Astrocyte (in vitro differentiated cells and primary cell): ENCODE measurements at regions not wholly inside any gene's neighbourhood (a gene's known extent, or its start where the extent isn't known, plus 50 kb on each side); places are given as distances from the start of the nearest gene placed in this dataset.

ENCODE experiments used
- DNase-seq: peaks from one replicate; pipeline ENCODE4 v3.0.0-alpha.2; 2010; ENCODE audit warnings: low read depth
- FAIRE-seq: peaks from 2 replicates; lab custom pipeline; 2011; peaks lifted over from hg19 to GRCh38; lab: Jason Lieb, UNC
- H2AFZ ChIP-seq: 2 replicates; pipeline ENCODE4 v1.6.0; 2012; ENCODE audit warnings: low read depth, low read length, inconsistent platforms
- H3K27ac ChIP-seq: 2 replicates; pipeline ENCODE4 v1.5.1; 2011; ENCODE audit warnings: low read depth, low read length, inconsistent platforms
- H3K27me3 ChIP-seq: 2 replicates; pipeline ENCODE4 v1.6.0; 2011; ENCODE audit warnings: low read length, inconsistent platforms; ENCODE audit not compliant: insufficient read depth
- H3K36me3 ChIP-seq: 2 replicates; pipeline ENCODE4 v1.5.1; 2011; ENCODE audit warnings: low read length, inconsistent platforms; ENCODE audit not compliant: insufficient read depth
- H3K4me1 ChIP-seq: 2 replicates; pipeline ENCODE4 v1.5.1; 2011; ENCODE audit warnings: low read length, inconsistent platforms; ENCODE audit not compliant: insufficient read depth
- H3K4me2 ChIP-seq: 2 replicates; pipeline ENCODE4 v1.6.0; 2012; ENCODE audit warnings: low read length, inconsistent platforms
- H3K4me3 ChIP-seq: 2 replicates; pipeline ENCODE4 v1.5.1; 2011; ENCODE audit warnings: low read depth, mild to moderate bottlenecking, low read length, inconsistent platforms; ENCODE audit not compliant: insufficient read depth
- H3K79me2 ChIP-seq: 2 replicates; pipeline ENCODE4 v1.6.0; 2012; ENCODE audit warnings: mild to moderate bottlenecking, low read length, inconsistent platforms; ENCODE audit not compliant: insufficient read depth
- H3K9ac ChIP-seq: 2 replicates; pipeline ENCODE4 v1.6.0; 2012; ENCODE audit warnings: mild to moderate bottlenecking, low read length, inconsistent platforms
- H3K9me3 ChIP-seq: 2 replicates; pipeline ENCODE4 v1.5.1; 2012; ENCODE audit warnings: low read depth, mild to moderate bottlenecking, low read length, inconsistent platforms; ENCODE audit not compliant: insufficient read depth
- H4K20me1 ChIP-seq: 2 replicates; pipeline ENCODE4 v1.6.0; 2012; ENCODE audit warnings: low read length, inconsistent platforms; ENCODE audit not compliant: insufficient read depth
- H3K27ac Mint-ChIP-seq: one replicate; pipeline ENCODE4 v1.8.0; 2021; ENCODE audit warnings: mild to moderate bottlenecking, mixed read lengths; ENCODE audit not compliant: unreplicated experiment
- H3K27me3 Mint-ChIP-seq: one replicate; pipeline ENCODE4 v1.8.0; 2021; ENCODE audit warnings: low read depth, mixed read lengths; ENCODE audit not compliant: unreplicated experiment
- H3K36me3 Mint-ChIP-seq: one replicate; pipeline ENCODE4 v1.8.0; 2021; ENCODE audit warnings: low read depth, mixed read lengths; ENCODE audit not compliant: unreplicated experiment
- H3K4me1 Mint-ChIP-seq: one replicate; pipeline ENCODE4 v1.8.0; 2021; ENCODE audit warnings: low read depth, mixed read lengths; ENCODE audit not compliant: unreplicated experiment
- H3K4me3 Mint-ChIP-seq: one replicate; pipeline ENCODE4 v1.8.0; 2021; ENCODE audit warnings: mild to moderate bottlenecking, moderate library complexity, mixed read lengths; ENCODE audit not compliant: unreplicated experiment
- H3K9me3 Mint-ChIP-seq: one replicate; pipeline ENCODE4 v1.8.0; 2021; ENCODE audit warnings: mild to moderate bottlenecking, mixed read lengths; ENCODE audit not compliant: unreplicated experiment
- CTCF ChIP-seq: IDR thresholded peaks from 2 replicates; pipeline ENCODE4 v1.5.1; 2011; ENCODE audit warnings: low read depth, mild to moderate bottlenecking, inconsistent platforms, low read length, moderate library complexity; ENCODE audit not compliant: insufficient read depth
- EZH2 ChIP-seq: IDR thresholded peaks from 2 replicates; pipeline ENCODE4 v1.6.1; 2012; ENCODE audit warnings: mild to moderate bottlenecking, low read length, inconsistent platforms; ENCODE audit not compliant: insufficient read depth

GRCh38 chr7:24082826-24083225, 201.2 kb upstream of the NPY start:
- Histone ChIP-seq H2AFZ (no peak overlapping the region), H4K20me1 (no peaks in the 10 kb centered on the region), H3K27ac (no peak overlapping the region), H3K27me3 (no peaks in the 10 kb centered on the region), H3K4me1 (no peaks in the 10 kb centered on the region), H3K36me3 (no peaks in the 10 kb centered on the region), H3K79me2 (no peaks in the 10 kb centered on the region), H3K4me2 (no peak overlapping the region), H3K9me3 (peaks cover 2% of the 10 kb centered on the region), H3K4me3 (no peak overlapping the region), H3K9ac (no peak overlapping the region)
- Mint-ChIP-seq H3K9me3 (peaks cover 3% of the 10 kb centered on the region), H3K27ac (no peak overlapping the region), H3K4me3 (no peak overlapping the region), H3K36me3 (no peaks in the 10 kb centered on the region), H3K27me3 (no peaks in the 10 kb centered on the region), H3K4me1 (no peaks in the 10 kb centered on the region)
- DNase-seq, result no peak
- TF ChIP-seq EZH2 (no peak), CTCF (no peak)
- no peak for FAIRE-seq

- Histone ChIP-seq H3K4me2 (no peak overlapping the region), H3K36me3 (no peaks in the 10 kb centered on the region), H3K27ac (no peak overlapping the region), H3K27me3 (no peaks in the 10 kb centered on the region), H3K9me3 (peaks cover 4% of the 10 kb centered on the region), H3K4me3 (no peak overlapping the region), H4K20me1 (no peaks in the 10 kb centered on the region), H3K9ac (no peak overlapping the region), H2AFZ (no peak overlapping the region), H3K4me1 (no peaks in the 10 kb centered on the region), H3K79me2 (no peaks in the 10 kb centered on the region)
- TF ChIP-seq EZH2 (no peak), CTCF (no peak)
- Mint-ChIP-seq H3K4me3 (no peak overlapping the region), H3K4me1 (no peaks in the 10 kb centered on the region), H3K36me3 (no peaks in the 10 kb centered on the region), H3K27me3 (no peaks in the 10 kb centered on the region), H3K27ac (no peak overlapping the region), H3K9me3 (no peaks in the 10 kb centered on the region)
- DNase-seq (no peak), FAIRE-seq (no peak)
Observed at GRCh38 chr7:24102988-24103387, 181.0 kb upstream of the NPY start.

- no peak for DNase-seq
- Mint-ChIP-seq H3K27me3 (peaks cover 14% of the 10 kb centered on the region), H3K4me1 (no peaks in the 10 kb centered on the region), H3K9me3 (no peaks in the 10 kb centered on the region), H3K27ac (no peak overlapping the region), H3K36me3 (no peaks in the 10 kb centered on the region), H3K4me3 (no peak overlapping the region)
- Histone ChIP-seq H4K20me1 (no peaks in the 10 kb centered on the region), H3K4me1 (no peaks in the 10 kb centered on the region), H3K27me3 (no peaks in the 10 kb centered on the region), H3K4me2 (no peak overlapping the region), H3K36me3 (no peaks in the 10 kb centered on the region), H3K9me3 (no peaks in the 10 kb centered on the region), H3K9ac (no peak overlapping the region), H2AFZ (no peak overlapping the region), H3K79me2 (no peaks in the 10 kb centered on the region), H3K4me3 (no peak overlapping the region), H3K27ac (no peak overlapping the region)
- FAIRE-seq, result no peak
- TF ChIP-seq CTCF, result no peak
Observed at GRCh38 chr7:24108906-24109376, 175.0 kb upstream of the NPY start.
